C4-2B (cell line): ENCODE measurements at regions not wholly inside any gene's neighbourhood (a gene's known extent, or its start where the extent isn't known, plus 50 kb on each side); places are given as distances from the start of the nearest gene placed in this dataset.

Experiments used
- H3K27ac ChIP-seq: fragments of 450-650 bp; 2 replicates; pipeline ENCODE4 v1.5.1; 2017
- CTCF ChIP-seq: fragments of 450-650 bp; conservative IDR thresholded peaks from 2 replicates; pipeline ENCODE4 v1.5.1; 2017; ENCODE audit warnings: mild to moderate bottlenecking
- ZFX ChIP-seq: fragments of 450-650 bp; IDR thresholded peaks from 2 replicates; pipeline ENCODE4 v1.6.1; 2017

GRCh38 chr9:23551311-23551721 is 274.7 kb downstream of the ELAVL2 start:
- TF ChIP-seq ZFX: no peak
- TF ChIP-seq CTCF: no peak
- no peak overlapping the region for H3K27ac ChIP-seq

- no peak overlapping the region for H3K27ac ChIP-seq
- TF ChIP-seq ZFX (no peak), CTCF (no peak)
Observed at GRCh38 chr9:23551929-23552707, 273.9 kb downstream of the ELAVL2 start.

- no peak for TF ChIP-seq CTCF
- H3K27ac ChIP-seq: no peak overlapping the region
Observed at GRCh38 chr9:23552876-23553601, 273.0 kb downstream of the ELAVL2 start.

- TF ChIP-seq CTCF (no peak), ZFX (no peak)
- H3K27ac ChIP-seq: no peak overlapping the region
Observed at GRCh38 chr9:23554686-23555085, 271.4 kb downstream of the ELAVL2 start.

GRCh38 chr9:23555851-23556250 is 270.2 kb downstream of the ELAVL2 start:
- H3K27ac ChIP-seq: no peak overlapping the region
- no peak for TF ChIP-seq ZFX
- no peak for TF ChIP-seq CTCF

- TF ChIP-seq ZFX (no peak), CTCF (no peak)
- H3K27ac ChIP-seq: no peak overlapping the region
Observed at GRCh38 chr9:23556459-23556858, 269.6 kb downstream of the ELAVL2 start.

- H3K27ac ChIP-seq: no peak overlapping the region
- TF ChIP-seq ZFX: no peak
Observed at GRCh38 chr9:23557689-23558088, 268.4 kb downstream of the ELAVL2 start.

GRCh38 chr9:23559522-23559921 is 266.5 kb downstream of the ELAVL2 start:
- H3K27ac ChIP-seq: no peak overlapping the region
- no peak for TF ChIP-seq ZFX
- no peak for TF ChIP-seq CTCF
